Naive thymus-derived CD8-positive, alpha-beta T cell (primary cell): ENCODE measurements at regions not wholly inside any gene's neighbourhood (a gene's known extent, or its start where the extent isn't known, plus 50 kb on each side); places are given as distances from the start of the nearest gene placed in this dataset.

Source experiments
- ATAC-seq, 2 donors: fragments of 150-1000 bp; cut with Tn5 transposase in 1 of 2; sonication (Bioruptor Pico), chemical (Tn5 transposase) in 1 of 2; 1 replicate in 1 of 2; 2 replicates in 1 of 2; pipeline ENCODE4 v1.10.0; 2021; ENCODE audit warnings: mild to moderate bottlenecking in 2 of 2, moderate library complexity in 2 of 2
- POLR2A ChIA-PET: fragments of 350-600 bp; sonication (Branson Sonifier 250); formaldehyde crosslinking; loops from one replicate; lab custom pipeline; 2021; ENCODE audit warnings: antibody characterized with exemption; lab: Charles Lee
- DNase-seq, 10 donors: peaks; one replicate each; pipeline versions ENCODE4 v3.0.0 to v3.0.0-alpha.2; 2020 to 2022
- H3K27ac Mint-ChIP-seq, 10 donors: one replicate each; pipeline ENCODE4 v1.8.0; 2020 to 2022; ENCODE audit warnings: mild to moderate bottlenecking in 10 of 10, mixed read lengths in 10 of 10, moderate library complexity in 4 of 10, inconsistent platforms in 1 of 10
- H3K27me3 Mint-ChIP-seq, 5 donors: one replicate each; pipeline ENCODE4 v1.8.0; 2021 to 2022; ENCODE audit warnings: mixed read lengths in 5 of 5
- H3K36me3 Mint-ChIP-seq, 3 donors: one replicate each; pipeline ENCODE4 v1.8.0; 2020 to 2022; ENCODE audit warnings: mixed read lengths in 3 of 3, mild to moderate bottlenecking in 2 of 3, inconsistent platforms in 1 of 3
- H3K4me1 Mint-ChIP-seq, 4 donors: one replicate each; pipeline ENCODE4 v1.8.0; 2021 to 2022; ENCODE audit warnings: mixed read lengths in 4 of 4
- H3K4me3 Mint-ChIP-seq, 10 donors: one replicate each; pipeline ENCODE4 v1.8.0; 2020 to 2022; ENCODE audit warnings: mild to moderate bottlenecking in 10 of 10, mixed read lengths in 10 of 10, moderate library complexity in 6 of 10, inconsistent platforms in 1 of 10
- H3K9me3 Mint-ChIP-seq, 9 donors: one replicate each; pipeline ENCODE4 v1.8.0; 2020 to 2022; ENCODE audit warnings: mixed read lengths in 9 of 9, mild to moderate bottlenecking in 3 of 9, inconsistent platforms in 1 of 9, moderate library complexity in 1 of 9

DNA sequence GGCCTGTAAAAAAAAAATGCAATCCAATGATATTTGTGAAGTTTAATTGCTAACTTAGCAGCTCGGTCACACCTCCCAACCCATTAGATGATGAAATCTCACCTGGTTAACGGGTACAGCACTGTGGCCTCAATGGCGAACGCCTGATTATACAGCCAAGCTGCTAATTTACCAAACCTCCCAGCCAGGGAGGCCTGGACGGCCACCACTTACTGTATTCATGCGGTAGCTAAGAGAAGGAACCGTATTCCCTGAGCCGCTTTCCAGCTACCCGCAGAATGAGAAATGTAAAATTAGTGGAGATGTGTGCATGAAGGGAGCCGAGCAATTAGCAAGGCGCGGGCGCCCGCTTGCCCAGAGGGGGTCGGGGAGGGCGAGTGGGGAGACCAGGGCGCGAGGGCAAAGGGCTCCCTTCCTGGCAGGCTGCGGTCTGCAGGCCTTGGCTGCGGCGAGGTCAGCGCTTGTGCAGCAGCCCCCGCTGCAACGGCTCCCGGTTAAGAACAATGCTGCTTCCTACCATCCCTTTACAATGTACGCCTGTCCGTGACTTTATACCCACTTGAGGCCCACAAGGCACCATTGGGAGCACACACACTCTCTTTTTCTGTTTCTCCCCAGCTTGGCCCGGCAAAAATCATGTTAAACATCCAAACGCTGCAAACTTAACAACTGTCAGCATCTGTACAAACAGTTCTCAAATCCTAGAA lies 70.4 kb upstream of the TBCA start:
- Mint-ChIP-seq H3K27ac (no peak overlapping the region), H3K36me3 (no peaks in the 10 kb centered on the region), H3K4me3 (no peak overlapping the region), H3K4me1 (peaks cover 13 to 36% (median 16%) of the 10 kb centered on the region in 4 donors), H3K27me3 (peaks cover 24 to 99% (median 32%) of the 10 kb centered on the region in 5 donors), H3K9me3 (no peaks in the 10 kb centered on the region)
- POLR2A ChIA-PET: no interaction called here
- DNase-seq (no peak), ATAC-seq (no peak)

DNA sequence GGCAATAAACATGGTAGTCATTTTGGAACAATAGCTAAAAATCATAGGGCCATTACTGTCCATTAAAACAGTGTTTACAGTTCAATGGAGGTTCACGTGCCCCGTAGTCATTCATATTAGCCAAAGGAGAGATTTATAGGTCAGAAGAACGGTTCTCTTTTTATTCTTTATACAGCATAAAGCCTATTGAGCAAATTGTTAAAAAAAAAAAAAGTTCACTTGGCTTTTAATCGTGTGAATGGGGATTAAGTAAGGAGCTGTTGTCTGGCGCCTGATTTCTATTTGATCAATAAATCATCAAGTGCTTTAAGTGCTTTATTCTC lies 69.1 kb upstream of the TBCA start:
- peak overlapping the region; percentile 65 to 99 (median 83) for H3K4me3 Mint-ChIP-seq
- H3K36me3 Mint-ChIP-seq: no peaks in the 10 kb centered on the region
- DNase-seq (no peak), ATAC-seq (no peak)
- no peaks in the 10 kb centered on the region for H3K9me3 Mint-ChIP-seq
- peaks cover 24 to 92% (median 31%) of the 10 kb centered on the region in 5 donors for H3K27me3 Mint-ChIP-seq
- H3K27ac Mint-ChIP-seq: peak overlapping the region in 1 of 10 donors; percentile 87
- POLR2A ChIA-PET: interaction anchor here (0.5 kb wide), 1 partner anchor 789 kb away, joined by 4 read pairs; no protein-coding TSS in a partner anchor
- H3K4me1 Mint-ChIP-seq: peaks cover 9 to 26% (median 10%) of the 10 kb centered on the region in 4 donors

DNA sequence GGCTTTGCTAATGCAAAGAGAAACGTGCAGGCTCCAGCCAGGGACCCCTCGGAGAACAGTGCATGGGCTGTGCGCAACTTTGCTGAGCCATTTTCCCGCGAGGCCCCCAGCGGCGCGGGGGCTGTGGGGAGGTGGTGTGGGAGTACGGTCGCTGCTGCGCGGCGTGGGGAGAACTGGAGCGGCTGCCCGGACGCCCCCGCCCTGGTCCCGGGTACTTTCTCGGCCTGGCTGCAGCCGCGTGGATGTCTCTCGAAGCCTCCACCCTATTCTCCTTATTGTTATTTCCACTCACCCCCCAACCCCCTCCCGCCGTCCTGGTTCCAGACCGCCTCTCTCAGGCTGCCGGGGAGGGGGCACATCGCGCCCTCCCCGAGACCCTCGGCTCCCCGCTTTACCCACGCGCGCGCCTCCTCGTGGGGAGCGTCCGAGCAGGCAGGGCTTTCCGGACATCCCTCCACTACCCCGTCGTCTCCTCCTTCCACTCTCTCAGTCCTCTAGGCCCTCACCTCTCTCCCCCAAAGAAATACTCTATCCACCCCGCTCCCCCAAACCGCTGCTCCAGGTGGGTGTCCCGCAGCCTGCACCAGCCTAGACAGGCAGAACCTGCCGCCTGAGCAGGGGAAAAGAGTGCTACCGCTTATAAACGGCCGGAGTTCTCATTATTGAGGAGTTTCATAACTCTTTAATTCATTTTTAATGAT lies 68.6 kb upstream of the TBCA start:
- Mint-ChIP-seq H3K9me3 (no peaks in the 10 kb centered on the region), H3K4me1 (peaks cover 9 to 26% (median 9%) of the 10 kb centered on the region in 4 donors), H3K27me3 (peaks cover 24 to 87% (median 30%) of the 10 kb centered on the region in 5 donors), H3K36me3 (no peaks in the 10 kb centered on the region), H3K27ac (peak overlapping the region in 1 of 10 donors; percentile 87), H3K4me3 (peak overlapping the region; percentile 65 to 99 (median 83))
- DNase-seq (no peak), ATAC-seq (peak; percentile 42 to 62)
- POLR2A ChIA-PET: no interaction called here

DNA sequence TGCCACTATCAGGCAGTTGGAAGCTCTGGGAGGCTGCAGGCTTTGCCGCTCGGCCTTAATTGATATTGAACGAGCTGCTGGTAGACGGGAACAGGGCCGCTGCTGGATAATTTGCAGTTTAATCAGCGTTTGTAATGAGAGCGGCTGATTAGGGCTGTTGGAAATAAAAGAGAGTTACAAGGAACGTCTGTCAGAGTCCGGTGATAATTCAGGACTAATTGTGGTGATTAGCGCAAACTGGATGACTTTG lies 68.2 kb upstream of the TBCA start:
- H3K4me3 Mint-ChIP-seq: peak overlapping the region; percentile 65 to 99 (median 83)
- no peaks in the 10 kb centered on the region for H3K9me3 Mint-ChIP-seq
- ATAC-seq (peak; percentile 20 to 30), DNase-seq (no peak)
- peaks cover 8 to 26% (median 9%) of the 10 kb centered on the region in 4 donors for H3K4me1 Mint-ChIP-seq
- POLR2A ChIA-PET: no interaction called here
- peaks cover 24 to 83% (median 29%) of the 10 kb centered on the region in 5 donors for H3K27me3 Mint-ChIP-seq
- no peaks in the 10 kb centered on the region for H3K36me3 Mint-ChIP-seq
- H3K27ac Mint-ChIP-seq: peak overlapping the region in 1 of 10 donors; percentile 18

DNA sequence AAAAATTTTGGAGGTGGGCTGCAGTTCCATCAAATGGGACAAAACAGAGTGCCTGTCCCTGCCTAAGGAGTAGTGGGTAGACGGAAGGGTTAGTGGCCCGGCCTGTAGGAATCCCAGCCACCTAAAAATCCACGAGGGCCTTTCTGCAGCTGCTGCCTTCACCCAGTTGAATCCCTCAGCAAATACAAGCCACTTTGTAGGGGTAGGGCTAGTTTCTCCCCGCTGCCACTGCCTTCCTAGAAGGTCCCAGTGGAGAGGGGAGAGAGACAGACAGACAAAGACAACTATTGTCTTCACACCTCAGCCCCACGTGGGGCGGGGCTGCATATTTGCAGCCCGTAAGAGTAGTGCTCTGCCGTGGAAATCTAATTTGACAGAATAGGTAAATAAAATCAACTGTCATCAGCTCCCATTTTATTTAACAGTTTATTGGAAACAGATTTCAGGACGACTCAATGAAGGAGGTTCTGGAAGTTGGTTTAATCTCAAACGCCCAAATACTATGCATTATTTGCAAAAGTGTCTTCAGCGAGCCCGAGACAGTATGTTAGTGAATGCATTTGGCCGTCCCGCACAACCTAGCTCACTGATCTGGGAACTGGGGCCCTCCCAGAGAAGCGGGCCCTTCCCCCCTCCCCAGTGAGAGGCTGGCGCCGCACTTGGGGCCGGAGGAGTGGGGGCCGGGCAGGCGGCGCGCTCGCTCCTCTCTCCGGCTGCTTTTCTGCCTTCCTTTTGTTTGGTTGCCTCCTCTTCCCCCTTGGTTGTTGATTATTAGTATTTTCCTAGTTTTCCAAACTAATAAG lies 67.6 kb upstream of the TBCA start:
- H3K9me3 Mint-ChIP-seq: no peaks in the 10 kb centered on the region
- H3K27me3 Mint-ChIP-seq: peaks cover 24 to 78% (median 29%) of the 10 kb centered on the region in 5 donors

DNA sequence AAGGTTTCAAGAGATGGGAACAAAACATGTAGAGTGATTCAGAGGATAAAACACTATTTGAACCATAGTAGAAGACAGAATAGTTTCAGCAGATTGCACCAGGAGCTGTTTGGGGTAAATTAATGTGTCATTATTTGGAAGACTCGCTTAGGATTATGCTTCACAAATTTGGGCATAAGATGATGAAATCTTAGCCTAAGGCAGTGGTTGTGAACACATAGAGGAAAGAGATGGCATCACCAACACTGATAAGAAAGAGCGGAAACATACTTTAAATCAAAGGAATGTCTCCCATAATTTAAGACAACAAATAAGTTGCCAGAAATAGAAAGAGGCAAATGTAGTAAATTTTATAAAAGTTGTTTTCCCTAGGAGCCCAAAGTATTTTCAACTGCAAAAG lies 66.1 kb upstream of the TBCA start:
- Mint-ChIP-seq H3K4me1 (peaks cover 8 to 24% (median 9%) of the 10 kb centered on the region in 4 donors), H3K27me3 (peaks cover 24 to 63% (median 29%) of the 10 kb centered on the region in 5 donors), H3K4me3 (no peak overlapping the region), H3K27ac (no peak overlapping the region), H3K36me3 (no peaks in the 10 kb centered on the region), H3K9me3 (no peaks in the 10 kb centered on the region)
- ATAC-seq (no peak), DNase-seq (no peak)
- POLR2A ChIA-PET: no interaction called here

More for the DNA sequence above, 67.6 kb upstream of the TBCA start:
- H3K4me1 Mint-ChIP-seq: peaks cover 8 to 26% (median 9%) of the 10 kb centered on the region in 4 donors
- peak overlapping the region in 1 of 10 donors; percentile 46 for H3K27ac Mint-ChIP-seq
- DNase-seq (no peak), ATAC-seq (peak in 1 of 2 donors; percentile 42)
- POLR2A ChIA-PET: no interaction called here
- no peaks in the 10 kb centered on the region for H3K36me3 Mint-ChIP-seq
- peak overlapping the region; percentile 65 to 99 (median 83) for H3K4me3 Mint-ChIP-seq

DNA sequence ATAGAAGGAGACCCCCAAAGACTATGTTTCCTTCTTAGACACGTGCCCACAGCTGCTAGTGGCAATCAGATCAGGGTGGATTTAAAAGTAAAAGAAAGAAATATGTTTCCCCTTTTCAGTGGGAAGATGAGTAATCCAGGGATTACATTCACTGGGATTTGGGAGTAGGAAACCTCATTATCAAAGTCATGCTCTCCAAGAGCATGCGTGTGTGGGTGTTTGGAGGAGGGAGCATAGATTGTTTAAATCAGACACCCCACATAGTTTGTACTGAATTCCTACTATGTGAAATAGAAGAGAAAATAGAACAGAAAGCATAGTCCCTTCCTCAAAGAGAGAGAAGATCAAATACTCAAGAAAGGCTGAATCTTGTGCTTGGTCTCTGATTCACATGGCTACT lies 65.5 kb upstream of the TBCA start:
- POLR2A ChIA-PET: no interaction called here
- Mint-ChIP-seq H3K27me3 (peaks cover 21 to 62% (median 29%) of the 10 kb centered on the region in 5 donors), H3K27ac (no peak overlapping the region), H3K36me3 (no peaks in the 10 kb centered on the region), H3K4me3 (no peak overlapping the region), H3K4me1 (peaks cover 8 to 18% (median 9%) of the 10 kb centered on the region in 4 donors), H3K9me3 (no peaks in the 10 kb centered on the region)
- ATAC-seq (no peak), DNase-seq (no peak)

DNA sequence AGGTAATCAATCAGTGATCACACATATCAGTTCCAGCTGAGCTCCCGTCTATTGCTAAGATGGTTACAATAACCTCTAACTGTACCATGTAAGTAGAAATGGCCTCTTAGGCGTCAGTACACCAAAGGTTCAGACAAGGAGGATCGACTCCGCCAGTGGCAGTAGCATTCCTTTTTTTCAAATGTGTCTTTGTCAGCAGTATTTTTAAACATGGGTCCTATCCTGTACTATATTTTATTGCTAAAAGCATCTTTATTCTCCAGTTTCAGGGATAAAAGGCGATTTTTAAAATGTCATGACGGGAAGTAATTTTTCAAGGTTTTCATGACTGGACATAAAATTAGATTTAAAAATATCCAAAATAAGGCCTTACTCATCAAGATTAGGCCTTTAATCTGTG lies 64.8 kb upstream of the TBCA start:
- Mint-ChIP-seq H3K4me3 (no peak overlapping the region), H3K27me3 (peaks cover 21 to 59% (median 29%) of the 10 kb centered on the region in 5 donors), H3K27ac (no peak overlapping the region), H3K9me3 (no peaks in the 10 kb centered on the region), H3K4me1 (peaks cover 8 to 13% (median 9%) of the 10 kb centered on the region in 4 donors), H3K36me3 (no peaks in the 10 kb centered on the region)
- POLR2A ChIA-PET: no interaction called here
- ATAC-seq (no peak), DNase-seq (no peak)

DNA sequence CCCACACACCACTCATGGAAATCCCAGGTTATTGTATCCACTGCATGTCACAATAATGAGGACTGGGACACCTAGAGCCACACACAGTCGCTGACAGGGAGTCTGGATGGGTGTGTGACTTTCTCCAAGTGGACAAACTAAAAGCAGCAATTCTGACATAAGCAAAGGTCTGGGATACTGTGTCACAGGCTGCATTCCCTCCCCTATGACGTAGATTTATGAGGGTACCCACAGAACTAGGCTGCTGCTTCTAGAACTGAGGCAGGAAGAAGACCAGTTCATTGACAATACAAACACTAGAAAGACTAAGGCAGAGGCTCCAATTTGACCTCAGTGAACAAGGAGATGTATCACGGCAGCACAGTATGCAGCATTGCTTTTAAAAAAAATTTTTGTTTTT lies 63.6 kb upstream of the TBCA start:
- no peak for ATAC-seq

DNA sequence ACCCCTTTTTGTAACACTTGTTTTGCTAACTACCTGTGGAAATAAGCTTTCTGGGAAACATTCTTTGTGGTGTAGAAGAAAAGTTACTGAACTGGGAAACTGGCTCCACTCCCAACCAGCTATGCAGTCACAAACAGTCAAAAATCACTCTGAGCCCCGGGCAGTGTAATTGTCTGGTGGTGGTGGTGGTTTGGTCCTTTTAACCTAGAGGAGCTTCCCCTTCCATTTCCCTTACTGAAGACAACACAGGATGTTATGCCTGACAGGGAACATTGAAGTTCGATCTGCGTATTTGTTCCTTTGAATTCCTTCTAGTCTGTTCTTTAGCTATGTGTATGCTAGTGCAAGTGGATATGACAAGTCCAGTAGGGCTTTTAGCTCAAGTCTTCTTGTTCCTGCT lies 56.8 kb upstream of the TBCA start:
- POLR2A ChIA-PET: no interaction called here
- no peak overlapping the region for H3K27ac Mint-ChIP-seq
- no peak for ATAC-seq
- no peak overlapping the region for H3K4me3 Mint-ChIP-seq
- H3K4me1 Mint-ChIP-seq: peaks cover 0 to 2% (median 0%) of the 10 kb centered on the region in 4 donors
- H3K27me3 Mint-ChIP-seq: peaks cover 0 to 53% (median 15%) of the 10 kb centered on the region in 5 donors
- DNase-seq: no peak
- H3K9me3 Mint-ChIP-seq: no peaks in the 10 kb centered on the region
- no peaks in the 10 kb centered on the region for H3K36me3 Mint-ChIP-seq

More for the DNA sequence above, 63.6 kb upstream of the TBCA start:
- Mint-ChIP-seq H3K4me3 (no peak overlapping the region), H3K27ac (no peak overlapping the region), H3K4me1 (peaks cover 3 to 7% (median 5%) of the 10 kb centered on the region in 4 donors), H3K36me3 (no peaks in the 10 kb centered on the region), H3K27me3 (peaks cover 17 to 47% (median 24%) of the 10 kb centered on the region in 5 donors), H3K9me3 (no peaks in the 10 kb centered on the region)
- DNase-seq: no peak
- POLR2A ChIA-PET: no interaction called here

DNA sequence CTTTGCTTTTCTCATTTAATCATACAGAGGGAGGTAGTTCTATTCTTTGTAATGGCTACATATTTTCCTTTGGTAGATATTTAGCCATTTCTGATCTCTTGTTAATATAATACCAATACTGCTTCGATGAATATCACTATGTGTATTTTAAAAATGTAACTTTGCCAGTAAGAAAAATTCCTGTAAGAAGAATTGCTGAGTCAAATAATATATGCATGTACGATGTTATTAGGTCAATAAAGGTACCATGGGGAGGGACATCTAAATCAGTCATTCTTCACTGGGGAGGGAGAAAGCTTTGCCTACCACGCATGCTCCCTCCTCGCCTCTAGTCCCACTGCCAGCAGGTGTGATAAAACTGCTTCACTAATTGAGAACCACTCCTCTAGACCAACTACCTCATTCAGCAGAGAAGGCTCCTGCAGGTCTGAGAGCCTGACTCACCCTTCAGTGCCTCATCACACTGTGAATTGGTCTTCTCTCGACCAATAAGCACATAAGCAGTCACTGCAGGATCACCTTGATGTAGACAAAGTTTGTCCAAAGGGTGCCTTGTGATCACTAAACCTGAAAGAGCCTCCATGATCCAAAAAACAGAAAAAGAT lies 56.1 kb upstream of the TBCA start:
- POLR2A ChIA-PET: no interaction called here
- no peak overlapping the region for H3K4me3 Mint-ChIP-seq
- DNase-seq: no peak
- no peaks in the 10 kb centered on the region for H3K36me3 Mint-ChIP-seq
- ATAC-seq: no peak
- H3K9me3 Mint-ChIP-seq: no peaks in the 10 kb centered on the region
- peaks cover 2 to 56% (median 18%) of the 10 kb centered on the region in 5 donors for H3K27me3 Mint-ChIP-seq
- no peak overlapping the region for H3K27ac Mint-ChIP-seq
- H3K4me1 Mint-ChIP-seq: peaks cover 0 to 2% (median 0%) of the 10 kb centered on the region in 4 donors

DNA sequence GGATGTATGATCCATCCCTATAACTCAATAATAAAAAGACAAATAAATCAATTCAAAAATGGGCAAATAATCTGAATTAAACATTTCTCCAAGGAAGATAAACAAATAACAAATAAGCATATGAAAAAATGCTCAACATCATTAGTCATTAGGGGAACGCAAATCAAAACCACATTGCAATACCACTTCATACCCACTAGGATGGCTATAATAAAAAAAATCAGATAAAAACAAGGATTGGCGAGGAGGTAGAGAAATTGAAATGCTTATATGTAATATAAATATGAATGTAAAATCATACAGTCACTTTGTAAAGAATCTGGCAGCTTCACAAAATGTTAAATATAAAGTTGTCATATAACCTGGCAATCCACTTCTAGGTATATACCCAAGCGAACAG lies 52.3 kb upstream of the TBCA start:
- no peaks in the 10 kb centered on the region for H3K9me3 Mint-ChIP-seq
- H3K4me3 Mint-ChIP-seq: no peak overlapping the region
- POLR2A ChIA-PET: no interaction called here

More for the DNA sequence above, 52.3 kb upstream of the TBCA start:
- DNase-seq (no peak), ATAC-seq (no peak)
- Mint-ChIP-seq H3K27me3 (peaks cover 4 to 63% (median 19%) of the 10 kb centered on the region in 5 donors), H3K27ac (no peak overlapping the region), H3K36me3 (no peaks in the 10 kb centered on the region), H3K4me1 (peaks cover 0 to 2% (median 0%) of the 10 kb centered on the region in 4 donors)
